NCI-H226 (cell line): ENCODE measurements at regions not wholly inside any gene's neighbourhood (a gene's known extent, or its start where the extent isn't known, plus 50 kb on each side); places are given as distances from the start of the nearest gene placed in this dataset.
A peak's percentile ranks its signal among the peaks of the same experiment; 100 is the strongest.

Experiments used
- DNase-seq: peaks from one replicate; pipeline ENCODE4 v3.0.0-alpha.2; 2015

DNA sequence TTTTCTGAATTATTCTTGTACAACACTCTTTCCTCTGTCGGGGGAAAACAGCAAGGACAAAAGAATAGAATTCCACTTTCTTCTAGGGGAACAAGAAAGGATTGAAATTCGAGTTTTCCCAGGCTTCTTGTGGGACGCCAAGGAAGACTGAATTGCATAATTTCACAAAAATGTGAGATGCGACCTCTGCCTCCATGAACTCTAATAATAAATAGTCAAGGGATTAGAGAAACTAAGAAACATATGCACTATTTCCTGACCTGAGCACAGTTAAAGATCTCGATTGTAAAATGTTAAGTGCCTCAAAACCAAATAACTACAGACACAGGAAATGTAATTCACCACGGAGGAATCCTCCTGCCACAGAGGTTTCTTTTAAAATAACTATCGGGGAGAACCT, 117.3 kb upstream of the MARK1 start:
- no peak for DNase-seq

DNA sequence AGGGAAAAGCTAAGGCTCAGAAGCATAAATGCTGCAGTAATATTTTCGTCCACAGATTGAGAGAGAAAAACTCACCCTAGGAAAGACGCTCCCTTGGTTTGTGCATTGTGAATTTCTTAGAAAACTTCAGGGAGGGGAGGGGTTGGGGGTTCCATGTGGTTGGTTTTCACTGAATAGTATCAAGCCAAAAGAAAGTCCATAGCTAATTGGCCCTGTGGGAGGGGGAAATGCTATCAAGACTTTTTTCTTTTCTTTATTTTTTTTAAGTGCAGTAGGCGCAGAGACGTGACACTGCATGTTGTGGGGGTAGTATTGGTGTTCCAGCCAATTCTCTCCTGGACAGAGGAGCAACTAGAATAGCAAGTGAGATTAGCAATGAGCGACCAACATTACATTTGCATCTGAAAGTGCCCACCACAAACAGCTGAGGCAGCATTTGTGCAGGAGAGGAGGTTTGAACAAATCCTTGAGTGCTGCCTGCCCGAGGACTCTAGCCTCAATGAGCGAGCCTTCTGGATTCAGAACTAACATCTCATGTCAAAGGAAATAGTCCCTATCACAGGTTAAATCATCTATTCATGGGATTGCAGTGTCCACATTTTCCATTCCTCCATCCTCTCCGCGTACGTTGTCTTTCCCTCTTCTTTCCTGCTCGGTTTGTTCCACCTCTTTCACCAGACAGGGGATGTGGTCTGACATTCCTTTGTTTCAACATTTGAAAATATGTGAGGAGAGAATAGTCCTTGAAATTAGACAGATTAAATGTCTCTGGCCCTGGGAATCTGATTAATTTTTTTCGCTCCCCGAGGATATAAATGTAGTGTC, 118.0 kb upstream of the MARK1 start:
- no peak for DNase-seq

DNA sequence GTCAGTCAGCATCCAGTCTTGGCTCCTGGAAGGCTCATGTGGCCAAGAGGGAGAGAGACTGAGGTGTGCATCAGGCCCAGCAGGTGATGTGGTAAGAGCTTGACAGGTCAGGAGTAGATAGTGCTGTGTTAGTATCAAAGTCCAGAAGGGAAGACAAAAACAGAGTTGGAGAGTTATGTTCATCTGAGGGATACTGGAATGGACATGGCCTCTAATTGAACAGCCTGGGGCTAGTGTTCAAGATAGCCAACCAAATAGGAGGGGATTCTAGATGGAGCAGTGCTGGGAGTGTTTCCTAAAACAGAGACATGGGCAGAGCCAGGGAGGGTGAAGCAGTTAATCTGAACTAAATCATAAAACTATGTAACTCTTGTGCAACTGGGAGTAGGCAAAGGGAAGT, 120.7 kb upstream of the MARK1 start:
- no peak for DNase-seq

DNA sequence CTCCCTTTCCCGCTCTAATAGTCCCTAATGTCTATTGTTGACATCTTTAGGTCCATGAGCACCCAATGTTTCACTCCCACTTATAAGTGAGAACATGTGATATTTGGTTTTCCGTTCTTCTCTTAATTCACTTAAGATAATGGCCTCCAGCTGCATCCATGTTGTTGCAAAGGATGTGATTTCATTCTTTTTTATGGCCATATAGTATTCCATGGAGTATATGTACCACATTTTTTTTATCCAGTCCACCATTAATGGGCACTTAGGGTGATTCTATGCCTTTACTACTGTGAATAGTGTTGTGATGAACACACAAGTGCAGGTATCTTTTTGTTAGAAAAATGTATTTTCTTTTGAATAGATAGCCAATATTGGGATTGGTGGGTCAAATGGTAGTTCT, 126.0 kb upstream of the RAB3GAP2 start:
- DNase-seq: no peak

DNA sequence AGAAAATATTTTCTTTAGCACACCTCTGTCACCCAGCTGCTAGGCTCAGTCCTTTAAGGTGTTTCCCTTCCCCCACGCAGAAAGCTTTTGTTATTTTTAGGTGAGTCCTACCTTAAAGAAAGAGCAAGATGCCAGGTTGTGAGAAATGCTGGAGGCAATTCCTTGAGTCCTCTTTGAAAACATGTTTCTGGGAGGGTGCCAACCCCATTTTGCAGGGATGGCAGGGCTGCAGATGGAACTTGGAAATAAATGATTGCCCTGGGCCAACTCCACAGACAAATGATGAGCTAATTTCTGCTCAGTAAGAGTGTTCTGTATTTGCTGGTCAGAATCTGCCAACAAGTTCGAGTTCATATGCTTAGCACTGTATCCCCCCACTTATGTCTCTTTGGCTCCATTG, 119.2 kb upstream of the RAB3GAP2 start:
- no peak for DNase-seq

DNA sequence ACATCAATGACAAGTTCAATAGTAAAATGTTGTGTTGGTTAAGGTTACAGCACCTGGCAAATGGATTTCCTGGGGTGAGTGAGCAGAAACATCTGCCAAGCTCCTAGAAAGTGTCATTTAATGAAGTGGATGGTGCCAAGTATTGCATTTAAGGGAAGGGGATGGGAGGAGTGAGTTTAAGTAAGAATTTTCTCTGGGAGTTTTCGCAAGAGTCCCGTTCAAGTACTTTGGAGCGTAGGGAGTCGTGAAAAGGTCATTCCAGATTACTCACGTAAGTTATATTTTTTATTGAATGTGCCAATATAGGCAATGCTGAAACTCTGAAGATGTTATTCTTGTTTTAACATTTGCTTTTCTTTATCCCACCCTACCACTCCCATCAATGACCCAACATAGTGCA, 117.4 kb upstream of the RAB3GAP2 start:
- DNase-seq: no peak

DNA sequence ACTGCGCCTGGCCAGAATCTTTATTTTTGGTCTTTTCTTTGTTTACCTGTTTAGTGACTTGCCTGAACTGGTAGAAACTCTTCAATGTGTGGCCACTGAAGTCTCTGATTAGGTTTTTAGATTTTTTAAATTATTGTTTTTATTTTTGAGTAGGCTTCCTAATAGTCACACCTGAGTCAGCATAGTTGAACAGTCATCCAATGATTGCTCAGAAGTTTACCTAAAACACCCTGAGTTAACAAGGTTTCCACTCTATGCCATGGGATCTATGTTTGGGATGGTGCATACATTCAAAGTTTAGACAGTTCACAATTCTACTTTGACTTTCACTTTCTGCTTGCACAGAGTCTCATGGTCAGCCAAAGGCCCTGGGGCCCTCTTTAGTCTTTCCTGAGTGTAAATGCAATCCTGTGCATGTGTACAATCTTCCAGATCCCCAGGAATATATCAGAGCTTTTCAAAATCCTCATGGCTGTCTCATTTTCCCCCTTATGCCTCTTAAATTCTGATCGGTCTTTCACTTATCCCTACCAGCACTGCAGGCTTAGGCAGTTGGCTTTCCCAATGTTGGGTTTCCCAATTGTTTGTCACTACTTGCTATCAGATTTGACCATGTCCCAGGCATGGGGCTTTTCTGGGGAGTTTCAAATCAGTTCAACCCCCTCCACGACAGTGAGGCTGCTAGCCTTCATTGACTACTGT, 114.4 kb upstream of the RAB3GAP2 start:
- DNase-seq: no peak

DNA sequence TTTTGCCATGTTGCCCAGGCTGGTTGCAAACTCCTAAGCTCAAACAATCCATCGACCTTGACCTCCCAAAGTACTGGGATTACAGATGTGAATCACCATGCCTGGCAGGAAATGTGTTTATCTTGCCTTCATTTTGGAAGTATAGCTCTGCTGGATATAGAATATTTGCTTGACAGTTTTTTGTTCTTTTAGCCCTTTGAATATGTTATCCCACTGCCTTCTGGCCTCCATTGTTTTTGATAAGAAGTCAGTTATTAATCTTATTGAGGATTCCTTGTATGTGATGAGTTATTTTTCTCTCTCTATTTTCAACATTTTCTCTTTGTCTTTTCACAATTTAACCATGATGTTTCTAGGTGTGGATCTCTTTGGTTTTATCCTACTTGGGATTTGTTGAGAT, 112.9 kb upstream of the RAB3GAP2 start:
- no peak for DNase-seq

DNA sequence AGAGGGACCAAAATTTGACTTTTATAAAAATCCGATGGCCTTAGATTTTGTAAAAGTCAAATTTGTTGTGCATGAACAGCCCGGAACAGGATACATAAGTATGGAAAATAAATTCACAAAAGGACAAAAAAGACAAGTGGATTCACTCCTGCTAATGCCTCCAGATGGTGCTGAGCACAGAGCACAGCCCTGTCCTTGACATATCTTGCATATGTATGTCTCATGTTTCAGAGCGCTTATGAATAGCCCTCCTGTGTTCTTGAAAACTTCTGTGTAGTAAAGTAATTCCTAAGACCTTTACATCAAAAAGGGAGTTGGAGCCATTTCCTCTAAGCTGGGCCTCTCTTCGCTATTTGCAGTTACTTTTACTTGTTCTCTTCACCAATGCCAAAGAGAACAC, 110.7 kb upstream of the RAB3GAP2 start:
- no peak for DNase-seq

DNA sequence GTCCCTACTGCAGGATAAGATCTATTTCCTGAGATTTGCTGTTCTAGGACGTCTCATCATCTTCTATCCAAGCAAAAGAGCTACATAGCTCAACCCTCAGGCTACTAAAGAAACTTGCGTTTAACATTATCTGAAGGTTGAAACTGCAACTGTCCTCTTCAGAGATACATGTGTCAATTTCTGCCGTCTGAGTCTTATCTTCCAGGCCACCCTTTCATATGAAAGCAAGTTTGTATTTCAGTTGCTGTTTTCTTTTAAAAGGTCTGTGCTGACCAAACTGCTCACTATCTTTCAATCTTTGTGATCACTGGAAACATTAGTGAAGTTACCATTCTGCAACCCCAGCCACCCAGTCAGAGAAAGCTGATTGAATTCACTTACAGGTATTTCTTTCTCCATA, 108.6 kb upstream of the RAB3GAP2 start:
- DNase-seq: no peak

DNA sequence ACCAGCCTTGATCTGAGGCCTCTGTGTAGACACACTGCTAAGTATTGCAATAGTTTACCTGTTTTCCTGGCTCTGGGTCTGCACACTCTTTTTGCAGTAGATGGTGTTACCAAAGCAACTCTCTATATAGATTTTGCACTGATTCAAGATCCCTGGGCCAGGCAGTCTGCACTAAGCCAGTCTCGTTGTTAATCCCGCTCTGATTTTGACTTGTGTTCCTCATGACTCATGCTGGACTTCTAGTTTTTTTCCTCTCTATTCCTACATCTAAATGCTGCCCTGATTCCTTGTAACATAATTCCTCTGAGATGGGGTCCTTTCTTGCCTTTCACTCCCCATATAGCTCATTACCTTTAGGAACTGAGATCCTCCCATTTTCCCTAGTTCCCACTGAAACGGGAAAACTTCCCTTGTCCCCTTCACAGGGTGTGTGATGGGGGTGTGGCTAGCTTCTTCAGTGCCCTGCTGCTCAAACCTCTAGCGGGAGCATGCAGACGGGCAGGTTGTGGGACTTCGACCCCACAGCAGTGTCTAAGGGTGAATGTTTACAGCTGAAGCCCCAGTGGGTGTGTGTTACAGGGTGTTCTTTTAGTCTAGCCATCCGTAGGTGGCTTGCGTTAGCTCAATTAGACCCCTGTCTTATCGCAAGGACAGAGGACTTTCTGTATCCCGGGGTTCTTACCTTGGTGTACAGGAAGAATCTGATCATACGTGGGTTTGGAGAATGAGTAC, 106.5 kb upstream of the RAB3GAP2 start:
- DNase-seq: no peak

DNA sequence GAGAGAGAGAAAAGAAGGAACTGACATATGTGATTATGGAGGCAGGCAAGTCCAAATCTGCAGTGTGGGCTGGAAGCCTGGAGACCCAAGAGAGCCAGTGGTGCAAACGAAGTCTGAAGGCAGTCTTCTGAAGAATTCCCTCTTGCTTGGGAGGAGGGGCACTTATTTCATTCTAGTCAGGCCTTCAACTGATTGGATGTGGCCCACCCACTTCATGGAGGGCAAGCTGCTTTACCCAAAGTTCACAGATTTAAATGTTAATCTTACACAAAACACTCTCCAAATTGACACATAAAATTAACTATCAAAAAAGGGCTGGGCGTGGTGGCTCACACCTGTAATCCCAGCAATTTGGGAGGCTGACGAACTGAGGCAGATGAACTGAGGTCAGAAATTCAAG, 103.5 kb upstream of the RAB3GAP2 start:
- DNase-seq: no peak

DNA sequence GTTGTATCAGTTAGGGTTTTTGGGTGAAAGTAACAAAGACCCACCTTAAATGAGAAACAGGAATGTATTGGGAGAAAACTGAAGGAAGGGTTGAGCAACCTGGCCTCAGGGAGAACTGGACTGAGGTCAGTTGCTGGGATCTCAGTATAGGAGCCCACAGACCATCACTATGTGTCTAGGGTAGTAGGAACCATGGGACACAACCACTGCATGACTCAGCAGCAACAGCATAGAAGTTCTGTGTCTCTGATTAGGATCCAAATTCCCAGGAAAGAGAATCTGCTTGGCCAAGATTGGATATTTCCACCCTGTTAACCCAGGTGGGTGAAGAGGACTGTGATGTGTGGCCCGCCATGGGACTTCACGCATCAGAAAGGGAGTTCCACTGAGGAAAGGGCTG, 102.2 kb upstream of the RAB3GAP2 start:
- no peak for DNase-seq

DNA sequence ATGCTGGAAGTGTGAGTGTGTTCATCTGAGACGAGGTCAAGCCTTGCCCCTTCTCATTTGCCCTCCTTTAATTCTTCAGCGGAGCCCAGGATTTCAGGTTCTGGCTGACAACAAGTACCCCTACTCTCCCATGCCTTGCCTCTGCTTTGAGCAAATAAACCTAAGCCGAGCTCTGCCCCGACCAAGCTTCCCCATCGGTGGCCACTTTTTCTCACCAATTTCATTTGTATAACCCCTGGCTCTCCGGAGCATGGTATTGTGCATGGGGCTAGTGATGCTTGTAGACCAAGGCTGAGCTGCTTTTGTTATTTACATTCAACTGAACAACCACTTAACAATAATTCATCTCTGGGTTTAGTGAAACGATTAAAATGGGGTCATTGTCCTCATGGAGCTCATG, 100.2 kb upstream of the RAB3GAP2 start:
- no peak for DNase-seq

DNA sequence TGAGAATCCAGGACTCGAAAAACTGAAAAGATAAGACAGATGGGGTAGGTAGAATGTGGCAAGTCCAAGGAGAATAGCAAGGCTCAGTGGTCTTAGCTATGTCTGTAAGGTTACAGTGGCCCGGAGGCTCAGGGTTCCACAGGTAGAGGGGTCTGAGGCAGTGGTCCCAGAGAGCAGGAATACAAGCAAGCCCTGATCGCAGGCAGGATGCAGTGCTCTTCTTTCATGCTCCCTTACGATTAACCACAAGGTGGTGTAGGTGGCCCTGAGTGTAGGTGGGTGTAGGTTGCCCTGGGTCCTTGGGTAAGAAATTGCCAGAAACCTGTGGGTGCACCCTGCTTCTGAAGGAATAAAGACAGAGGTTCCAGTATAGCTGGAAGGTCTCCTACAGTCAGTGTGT, 99.1 kb upstream of the RAB3GAP2 start:
- no peak for DNase-seq

DNA sequence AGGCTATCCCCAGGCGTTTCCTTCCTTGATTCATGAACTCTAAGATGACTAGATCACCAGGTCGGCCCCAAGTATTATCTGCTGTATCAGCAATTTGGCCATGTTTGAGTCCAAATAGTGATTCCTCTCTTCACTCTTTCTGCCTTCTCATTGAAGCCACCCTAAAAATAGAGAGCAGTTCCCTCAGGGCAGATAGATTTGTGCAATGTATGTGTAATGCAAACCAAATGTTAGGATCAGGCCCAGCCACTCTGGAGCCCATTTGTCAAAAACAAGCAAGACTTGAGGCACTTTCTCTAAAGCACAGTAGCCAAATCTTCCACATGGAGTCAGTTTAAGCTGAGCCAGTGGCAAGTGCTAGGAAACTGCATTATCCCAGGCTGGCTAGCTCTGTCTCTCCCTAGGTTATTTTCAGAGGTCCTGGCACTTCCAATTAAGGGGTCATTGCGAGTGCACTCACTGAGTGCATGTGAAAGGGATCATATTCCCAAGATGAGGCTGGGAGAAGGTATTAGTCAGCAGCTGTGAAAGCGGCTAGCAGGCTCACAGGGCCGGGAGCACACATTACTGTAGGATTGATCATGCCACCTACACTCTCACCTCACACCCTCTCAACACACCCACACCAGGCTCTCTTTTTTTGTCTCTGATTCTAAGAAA, 97.9 kb upstream of the RAB3GAP2 start:
- peak; percentile 20 for DNase-seq

DNA sequence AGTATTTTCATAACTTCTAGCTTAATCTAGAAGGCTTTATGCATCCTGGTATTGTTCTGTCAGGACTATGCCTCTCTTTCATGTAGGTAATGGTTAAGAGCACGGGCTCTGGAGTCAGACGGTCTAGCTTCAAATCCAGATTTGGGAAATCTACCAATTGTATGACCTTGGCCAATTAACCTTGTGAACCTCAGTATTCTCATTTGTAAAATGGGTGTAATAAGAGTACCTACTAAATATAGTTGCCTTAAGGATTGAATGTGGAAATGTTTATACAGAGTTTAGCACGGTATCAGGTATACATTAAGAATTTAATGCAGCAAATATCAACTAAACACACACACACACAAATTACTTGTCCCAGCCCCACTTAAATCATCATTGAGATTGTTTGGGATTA, 97.3 kb upstream of the RAB3GAP2 start:
- no peak for DNase-seq

DNA sequence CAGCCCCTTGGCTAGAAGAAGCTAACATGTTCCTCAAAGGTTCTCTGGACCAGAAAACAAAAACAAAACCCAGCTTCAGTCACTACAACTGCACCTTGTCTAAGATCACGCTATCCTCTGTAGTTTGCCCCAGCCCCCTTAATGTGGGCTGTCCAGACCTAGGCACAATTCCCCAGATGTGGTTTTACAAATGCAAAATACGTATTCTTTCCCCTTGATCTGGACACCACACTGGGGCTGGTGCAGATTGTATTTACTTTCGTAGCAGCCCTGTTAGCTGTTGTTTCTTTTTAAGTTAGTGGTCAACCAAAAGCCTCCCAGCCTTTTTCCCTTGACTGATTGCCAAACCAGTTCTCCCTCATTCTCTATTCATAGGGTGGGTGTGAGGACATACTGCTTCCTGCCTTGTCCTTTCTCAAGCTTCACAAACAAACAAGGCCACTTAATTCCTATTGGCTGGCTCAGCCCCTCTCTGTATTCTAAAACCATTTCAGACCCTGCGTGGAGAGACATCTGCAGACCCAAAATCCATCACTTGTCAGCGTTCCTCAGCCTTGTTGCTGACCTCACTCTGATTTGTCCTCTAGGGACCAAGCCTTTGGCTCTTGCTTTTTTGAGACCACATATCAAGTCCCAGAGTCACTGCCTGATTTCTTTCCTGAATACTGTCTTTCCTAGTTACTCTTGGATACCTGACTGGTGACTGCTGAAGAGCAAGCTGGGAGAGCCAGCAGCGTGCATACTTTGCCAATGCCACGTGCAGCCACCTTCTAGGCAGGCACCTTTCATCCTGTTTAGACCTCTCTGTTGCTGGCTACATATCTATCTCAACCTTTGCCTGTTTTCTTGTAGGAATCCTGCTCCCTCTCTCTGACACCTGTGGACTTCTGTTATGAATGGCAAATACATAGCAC, 96.4 kb upstream of the RAB3GAP2 start:
- DNase-seq: no peak

DNA sequence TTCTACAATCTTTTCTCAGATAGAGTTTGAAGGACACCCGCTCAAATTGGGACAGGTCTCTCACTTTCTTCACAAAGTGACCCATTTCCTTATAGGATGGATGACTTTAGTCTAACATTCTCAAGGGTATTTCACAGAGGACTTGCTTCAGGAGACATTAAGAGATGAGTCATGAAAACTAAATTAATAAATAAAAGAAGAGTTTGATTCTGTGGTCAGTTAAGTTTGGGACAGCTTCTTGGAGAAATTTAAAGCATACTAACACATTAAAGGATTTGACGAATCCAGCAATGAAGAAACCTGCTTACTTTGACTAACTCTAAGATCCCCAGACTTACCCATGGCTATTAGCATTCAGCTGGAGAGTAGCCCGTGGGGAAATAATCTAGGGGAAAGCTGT, 95.6 kb upstream of the RAB3GAP2 start:
- no peak for DNase-seq

DNA sequence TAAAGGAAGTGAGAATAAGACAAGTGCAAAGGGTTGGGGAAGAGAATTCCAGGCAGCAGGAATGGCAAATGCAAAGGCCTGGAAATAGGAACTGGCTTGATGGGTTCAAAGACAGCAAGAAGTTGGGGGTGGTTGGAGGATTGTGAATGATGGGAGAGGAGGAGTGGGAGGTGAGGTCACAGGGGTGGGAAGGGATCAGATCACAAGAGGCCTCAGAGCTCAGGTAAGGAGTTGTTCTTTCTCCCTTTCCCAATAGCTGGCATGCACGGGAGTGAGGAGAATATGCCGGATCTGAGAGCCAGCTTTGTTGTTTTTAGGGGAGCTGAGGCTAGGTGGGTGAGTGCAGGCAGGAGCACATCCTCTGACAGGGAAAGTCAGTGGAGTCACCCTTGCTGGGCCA, 94.0 kb upstream of the RAB3GAP2 start:
- no peak for DNase-seq

DNA sequence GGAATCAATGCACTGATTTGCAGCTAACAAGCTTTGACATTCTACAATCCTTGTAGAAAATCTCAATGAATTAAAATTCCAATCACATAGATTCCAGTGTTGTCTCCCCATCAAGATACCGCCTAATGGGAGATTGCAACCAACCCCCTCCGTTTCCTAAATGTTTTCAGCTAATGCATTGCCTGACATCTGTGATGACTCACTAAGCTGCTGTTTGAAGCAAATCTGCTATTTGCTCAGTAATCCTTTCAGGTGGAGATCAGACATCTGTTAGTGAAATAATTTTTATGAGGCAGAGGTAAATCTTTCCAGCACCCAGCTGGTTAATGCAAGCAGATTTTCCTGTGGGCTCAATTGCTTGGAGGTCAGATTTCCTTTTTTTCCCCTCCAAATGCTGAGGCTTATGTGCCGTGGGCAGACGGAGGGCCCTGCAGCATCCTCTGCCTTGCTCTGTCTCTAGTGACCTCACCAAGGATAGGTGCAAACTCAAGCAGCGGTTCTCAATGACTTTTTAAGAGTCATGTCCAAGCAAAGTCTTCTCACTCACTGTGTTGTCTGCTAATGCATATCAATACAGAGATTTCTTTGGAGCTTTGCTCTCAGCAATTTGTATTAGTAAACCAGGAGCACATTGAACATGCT, 91.1 kb upstream of the RAB3GAP2 start:
- DNase-seq: no peak
